Suprapubic skin (tissue), 4 donors: ENCODE measurements at regions not wholly inside any gene's neighbourhood (a gene's known extent, or its start where the extent isn't known, plus 50 kb on each side); places are given as distances from the start of the nearest gene placed in this dataset.

Source experiments
- DNase-seq, 2 donors: peaks; one replicate each; pipeline ENCODE4 v3.0.0-alpha.2; 2019; ENCODE audit warnings: low spot score in 2 of 2
- H3K27ac ChIP-seq: fragments of 200-600 bp; sonication (generic); one replicate; pipeline ENCODE4 v1.5.1; 2019
- H3K27me3 ChIP-seq: fragments of 200-600 bp; sonication (generic); one replicate; pipeline ENCODE4 v1.5.1; 2019
- H3K36me3 ChIP-seq: fragments of 200-600 bp; sonication (generic); one replicate; pipeline ENCODE4 v1.5.1; 2019
- H3K4me1 ChIP-seq: fragments of 200-600 bp; sonication (generic); one replicate; pipeline ENCODE4 v1.5.1; 2019
- H3K4me3 ChIP-seq: fragments of 200-600 bp; sonication (generic); one replicate; pipeline ENCODE4 v1.5.1; 2019; ENCODE audit warnings: mild to moderate bottlenecking
- H3K9me3 ChIP-seq: fragments of 200-600 bp; sonication (generic); one replicate; pipeline ENCODE4 v1.5.1; 2019
- EP300 ChIP-seq: sonication (generic); formaldehyde crosslinking; IDR thresholded peaks from one replicate; pipeline ENCODE4 v1.6.1; 2017; ENCODE audit warnings: antibody characterized with exemption
- POLR2A ChIP-seq, 2 donors: fragments of 450-650 bp; IDR thresholded peaks; one replicate each; pipeline ENCODE4 v1.6.1; 2017; ENCODE audit warnings: antibody characterized with exemption in 2 of 2, mild to moderate bottlenecking in 2 of 2, moderate library complexity in 2 of 2
- POLR2AphosphoS5 ChIP-seq, 3 donors: sonication (generic); formaldehyde crosslinking; IDR thresholded peaks; one replicate each; pipeline ENCODE4 v1.6.1; 2017; ENCODE audit warnings: antibody characterized with exemption in 3 of 3
- WGBS: methylation state at CpG from one replicate; pipeline ENCODE4 v1.1.5; 2018; 5-methylcytosine and 5-hydroxymethylcytosine counted together
- TF ChIP-seq, protein P1 (sequence below), 2 donors: fragments of 200-600 bp in 1 of 2; fragments of 450-650 bp in 1 of 2; sonication (generic) in 1 of 2; IDR thresholded peaks; one replicate each; pipeline ENCODE4 v1.5.1; 2016 to 2019; ENCODE audit warnings: antibody characterized with exemption in 2 of 2, mild to moderate bottlenecking in 1 of 2, moderate library complexity in 1 of 2

DNA sequence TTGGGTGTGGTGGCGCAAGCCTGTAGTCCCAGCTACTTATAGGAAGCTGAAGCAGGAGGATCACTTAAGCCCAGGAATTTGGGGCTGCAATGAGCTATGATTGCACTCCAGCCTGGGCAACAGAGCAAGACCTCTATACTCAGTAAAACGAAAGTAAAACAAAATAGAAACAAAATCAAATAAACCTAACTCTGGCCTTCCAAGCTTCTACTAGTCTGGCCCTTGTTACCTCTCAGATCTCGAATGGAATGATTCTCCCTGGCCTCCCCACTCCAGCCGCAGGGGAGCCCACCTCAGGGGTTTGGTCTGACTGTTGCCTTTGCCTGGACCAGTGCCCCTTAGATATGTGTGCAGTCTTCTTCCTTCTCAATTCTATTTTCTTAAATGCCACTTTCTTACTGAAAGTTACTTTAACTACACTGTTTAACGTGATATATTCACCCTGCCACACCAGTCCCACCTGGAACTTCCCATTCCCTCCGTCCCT, 160.0 kb upstream of the GCFC2 start:
- Histone ChIP-seq H3K4me3 (no peak overlapping the region), H3K9me3 (no peaks in the 10 kb centered on the region), H3K36me3 (no peaks in the 10 kb centered on the region), H3K27me3 (no peaks in the 10 kb centered on the region), H3K4me1 (no peaks in the 10 kb centered on the region), H3K27ac (no peak overlapping the region)
- TF ChIP-seq EP300 (no peak), POLR2A (IDR thresholded peaks at IDR 0.05) (no peak), POLR2AphosphoS5 (IDR thresholded peaks at IDR 0.05) (no peak)
- TF ChIP-seq, protein P1, sequence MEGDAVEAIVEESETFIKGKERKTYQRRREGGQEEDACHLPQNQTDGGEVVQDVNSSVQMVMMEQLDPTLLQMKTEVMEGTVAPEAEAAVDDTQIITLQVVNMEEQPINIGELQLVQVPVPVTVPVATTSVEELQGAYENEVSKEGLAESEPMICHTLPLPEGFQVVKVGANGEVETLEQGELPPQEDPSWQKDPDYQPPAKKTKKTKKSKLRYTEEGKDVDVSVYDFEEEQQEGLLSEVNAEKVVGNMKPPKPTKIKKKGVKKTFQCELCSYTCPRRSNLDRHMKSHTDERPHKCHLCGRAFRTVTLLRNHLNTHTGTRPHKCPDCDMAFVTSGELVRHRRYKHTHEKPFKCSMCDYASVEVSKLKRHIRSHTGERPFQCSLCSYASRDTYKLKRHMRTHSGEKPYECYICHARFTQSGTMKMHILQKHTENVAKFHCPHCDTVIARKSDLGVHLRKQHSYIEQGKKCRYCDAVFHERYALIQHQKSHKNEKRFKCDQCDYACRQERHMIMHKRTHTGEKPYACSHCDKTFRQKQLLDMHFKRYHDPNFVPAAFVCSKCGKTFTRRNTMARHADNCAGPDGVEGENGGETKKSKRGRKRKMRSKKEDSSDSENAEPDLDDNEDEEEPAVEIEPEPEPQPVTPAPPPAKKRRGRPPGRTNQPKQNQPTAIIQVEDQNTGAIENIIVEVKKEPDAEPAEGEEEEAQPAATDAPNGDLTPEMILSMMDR (IDR thresholded peaks at IDR 0.05) = no peak
- 69% methylated on average over 6 of the region's 6 CpGs for WGBS
- DNase-seq = no peak

GRCh38 chr2:75870133-75870532, 159.4 kb upstream of the GCFC2 start:
- no peak for TF ChIP-seq EP300
- TF ChIP-seq, protein P1 (IDR thresholded peaks at IDR 0.05) = no peak
- TF ChIP-seq POLR2AphosphoS5 (IDR thresholded peaks at IDR 0.05) = no peak
- no peak for TF ChIP-seq POLR2A (IDR thresholded peaks at IDR 0.05)
- Histone ChIP-seq H3K36me3 (no peaks in the 10 kb centered on the region), H3K27me3 (no peaks in the 10 kb centered on the region), H3K27ac (no peak overlapping the region), H3K4me3 (no peak overlapping the region), H3K9me3 (no peaks in the 10 kb centered on the region), H3K4me1 (no peaks in the 10 kb centered on the region)
- DNase-seq = no peak
- WGBS = 38% methylated on average over 4 of the region's 4 CpGs

DNA sequence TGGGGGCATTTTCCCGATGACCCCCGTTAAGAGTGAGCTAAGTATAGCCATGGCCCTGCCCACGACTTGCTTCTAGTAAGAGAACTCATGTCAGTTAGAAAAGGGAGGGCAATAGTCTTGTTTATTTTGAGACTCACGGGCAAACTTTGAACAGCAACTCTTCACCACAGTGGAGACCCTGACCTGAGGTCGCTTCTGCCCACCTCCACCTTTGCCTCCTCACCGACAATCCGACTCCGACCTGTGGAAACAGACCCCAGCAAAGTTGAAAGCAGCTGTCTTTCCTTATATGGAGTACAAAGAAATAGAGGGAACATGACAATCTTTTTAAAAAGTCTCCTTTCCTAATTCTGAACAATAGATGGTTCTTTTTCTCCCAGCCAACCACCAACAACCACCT, 155.0 kb upstream of the GCFC2 start:
- H3K36me3 ChIP-seq = no peaks in the 10 kb centered on the region
- 81% methylated on average over 8 of the region's 8 CpGs for WGBS
- no peaks in the 10 kb centered on the region for H3K9me3 ChIP-seq
- no peak for DNase-seq
- no peak overlapping the region for H3K4me3 ChIP-seq
- H3K27me3 ChIP-seq = no peaks in the 10 kb centered on the region
- no peak for TF ChIP-seq POLR2A (IDR thresholded peaks at IDR 0.05)
- TF ChIP-seq POLR2AphosphoS5 (IDR thresholded peaks at IDR 0.05) = no peak
- no peak for TF ChIP-seq EP300
- TF ChIP-seq, protein P1 (IDR thresholded peaks at IDR 0.05) = no peak
- no peaks in the 10 kb centered on the region for H3K4me1 ChIP-seq
- no peak overlapping the region for H3K27ac ChIP-seq

DNA sequence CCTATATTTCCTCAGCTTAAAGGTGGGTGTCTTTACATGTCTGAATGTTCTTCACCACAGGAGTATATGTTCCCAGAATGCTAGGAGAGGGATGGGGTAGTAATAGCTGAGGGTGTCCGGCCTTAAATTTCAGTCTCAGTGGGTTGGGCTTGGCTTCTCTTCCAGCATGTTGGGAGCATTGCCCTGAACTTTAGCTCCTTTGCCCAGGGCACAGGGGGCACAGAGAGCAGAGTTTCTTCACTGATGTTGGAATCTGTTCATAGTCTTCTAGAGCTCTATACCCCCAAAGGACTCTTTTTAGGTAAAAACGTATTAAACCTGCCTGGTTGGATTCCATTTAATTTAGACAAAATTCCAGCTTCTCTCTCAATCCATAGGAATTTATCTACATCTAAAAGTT, 154.4 kb upstream of the GCFC2 start:
- Histone ChIP-seq H3K27ac (no peak overlapping the region), H3K4me1 (no peaks in the 10 kb centered on the region), H3K9me3 (no peaks in the 10 kb centered on the region), H3K36me3 (no peaks in the 10 kb centered on the region), H3K4me3 (no peak overlapping the region), H3K27me3 (no peaks in the 10 kb centered on the region)
- no peak for DNase-seq
- TF ChIP-seq, protein P1 (IDR thresholded peaks at IDR 0.05) = no peak
- TF ChIP-seq POLR2A (IDR thresholded peaks at IDR 0.05) (no peak), EP300 (no peak), POLR2AphosphoS5 (IDR thresholded peaks at IDR 0.05) (no peak)
- 46% methylated on average over 2 of the region's 2 CpGs for WGBS

DNA sequence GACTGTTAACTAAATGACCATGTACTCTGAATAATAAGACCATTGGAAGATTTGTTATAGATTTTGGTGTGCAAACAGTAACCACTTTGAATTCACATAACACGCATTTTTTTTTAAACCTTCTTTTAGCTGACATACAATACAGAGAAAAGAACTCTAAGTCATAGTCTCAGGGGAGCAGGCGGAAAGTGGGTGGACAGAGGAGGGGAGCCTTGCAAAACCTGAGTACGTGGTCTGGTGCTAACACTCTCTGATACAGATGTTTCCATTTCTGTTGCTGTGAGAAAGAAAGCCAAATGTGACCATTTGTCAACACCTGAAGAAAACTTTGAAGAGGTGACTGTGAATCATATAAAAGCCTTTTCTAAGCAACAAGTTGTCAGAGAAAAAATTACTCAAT, 151.8 kb upstream of the GCFC2 start:
- DNase-seq = no peak
- WGBS = 69% methylated on average over 3 of the region's 3 CpGs
- TF ChIP-seq POLR2A (IDR thresholded peaks at IDR 0.05) (no peak), EP300 (no peak)
- no peaks in the 10 kb centered on the region for H3K9me3 ChIP-seq
- H3K4me1 ChIP-seq = no peaks in the 10 kb centered on the region
- no peak overlapping the region for H3K27ac ChIP-seq
- no peak overlapping the region for H3K4me3 ChIP-seq
- no peaks in the 10 kb centered on the region for H3K27me3 ChIP-seq
- no peaks in the 10 kb centered on the region for H3K36me3 ChIP-seq

GRCh38 chr2:75853436-75853835, 142.7 kb upstream of the GCFC2 start:
- TF ChIP-seq POLR2A (IDR thresholded peaks at IDR 0.05) (no peak), EP300 (no peak), POLR2AphosphoS5 (IDR thresholded peaks at IDR 0.05) (no peak)
- TF ChIP-seq, protein P1 (IDR thresholded peaks at IDR 0.05) = no peak
- Histone ChIP-seq H3K9me3 (no peaks in the 10 kb centered on the region), H3K4me1 (no peaks in the 10 kb centered on the region), H3K27ac (no peak overlapping the region), H3K36me3 (no peaks in the 10 kb centered on the region), H3K4me3 (no peak overlapping the region), H3K27me3 (no peaks in the 10 kb centered on the region)
- no peak for DNase-seq
